DMS 273 (cell line): ENCODE measurements at regions not wholly inside any gene's neighbourhood (a gene's known extent, or its start where the extent isn't known, plus 50 kb on each side); places are given as distances from the start of the nearest gene placed in this dataset.

ENCODE experiments used
- DNase-seq: peaks from one replicate; lab custom pipeline; 2025; ENCODE audit not compliant: unreplicated experiment; lab: John Stamatoyannopoulos, UW

DNA sequence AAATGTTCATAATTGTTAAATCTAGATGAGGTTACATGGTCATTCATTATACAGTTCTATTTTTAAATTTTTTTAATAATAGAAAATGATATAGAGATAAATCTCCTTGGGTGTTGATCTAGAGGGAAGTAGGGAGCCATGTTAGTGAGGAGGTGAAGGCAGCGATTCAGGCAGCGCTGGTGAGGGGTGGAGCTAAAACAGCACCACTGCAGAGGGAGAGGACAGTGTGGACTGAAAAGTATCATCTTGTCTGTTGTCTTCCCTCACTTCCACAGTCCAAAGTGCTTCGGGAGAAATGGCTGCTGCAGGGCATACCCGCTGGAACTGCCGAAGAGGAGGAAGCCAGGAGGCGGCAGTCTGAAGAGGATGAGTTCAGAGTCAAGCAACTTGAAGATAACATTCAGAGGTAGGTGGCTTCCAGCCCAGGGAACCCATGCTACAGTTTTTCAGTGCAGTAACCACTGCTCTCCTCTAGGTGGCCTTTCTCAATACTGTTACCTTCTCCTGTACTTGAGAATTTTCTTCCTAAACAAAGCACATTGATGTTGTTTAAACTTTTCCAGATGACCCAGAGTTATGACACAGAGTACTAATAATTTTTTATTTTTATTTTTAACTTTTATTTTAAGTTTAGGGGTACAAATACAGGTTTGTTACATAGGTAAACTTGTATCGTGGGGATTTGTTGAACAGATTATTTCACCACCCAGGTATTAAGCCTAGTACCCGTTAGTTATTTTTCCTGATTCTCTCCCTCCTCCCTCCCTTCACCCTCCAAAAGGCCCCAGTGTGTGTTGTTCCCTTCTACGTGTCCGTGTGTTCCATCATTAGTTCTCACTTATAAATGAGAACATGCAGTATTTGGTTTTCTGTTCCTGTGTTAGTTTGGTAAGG, 100.5 kb downstream of the PALM2AKAP2 start:
- peak; percentile 52 for DNase-seq

- DNase-seq: no peak
These were observed 103.6 kb downstream of the PALM2AKAP2 start for GRCh38 chr9:109883623-109884022.

DNA sequence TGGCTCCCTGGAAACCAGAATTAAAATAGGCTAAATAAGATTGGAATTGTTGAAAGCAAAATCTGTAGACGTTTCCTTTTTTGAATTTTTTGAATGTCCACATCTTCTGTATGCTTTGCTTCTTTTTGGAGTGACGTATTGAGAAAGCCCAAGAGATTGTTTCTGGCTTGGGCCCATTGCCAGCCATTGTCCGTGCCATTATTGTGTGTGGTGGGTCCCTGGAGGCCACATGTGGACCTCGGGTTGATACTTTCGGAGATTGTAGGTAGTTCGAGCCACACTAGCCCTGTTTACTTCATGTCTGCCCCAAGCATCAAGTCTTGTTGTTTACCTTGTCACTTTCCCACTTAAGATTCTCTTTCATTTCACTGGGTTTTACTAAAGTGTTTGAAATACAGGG, 106.0 kb downstream of the PALM2AKAP2 start:
- DNase-seq: no peak

DNA sequence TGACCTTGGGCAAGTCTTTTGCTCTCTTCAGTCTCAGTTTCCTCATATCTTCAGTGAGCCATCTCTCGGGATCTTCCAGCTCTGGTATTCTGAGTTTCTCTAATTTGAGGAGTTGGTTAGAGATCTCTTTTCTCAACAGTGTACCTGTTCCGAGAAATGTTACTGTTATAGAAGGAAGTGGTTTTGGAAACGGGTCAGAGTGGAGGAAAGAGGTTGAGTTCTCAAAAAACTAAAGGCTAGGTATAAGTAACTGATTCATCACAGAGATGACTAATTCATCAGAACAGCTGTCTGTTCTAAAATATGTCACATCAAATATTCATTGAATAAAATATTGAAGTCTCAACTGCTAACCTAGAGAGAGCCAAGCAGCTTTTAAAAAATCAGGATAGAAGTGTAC, 106.6 kb downstream of the PALM2AKAP2 start:
- no peak for DNase-seq

DNA sequence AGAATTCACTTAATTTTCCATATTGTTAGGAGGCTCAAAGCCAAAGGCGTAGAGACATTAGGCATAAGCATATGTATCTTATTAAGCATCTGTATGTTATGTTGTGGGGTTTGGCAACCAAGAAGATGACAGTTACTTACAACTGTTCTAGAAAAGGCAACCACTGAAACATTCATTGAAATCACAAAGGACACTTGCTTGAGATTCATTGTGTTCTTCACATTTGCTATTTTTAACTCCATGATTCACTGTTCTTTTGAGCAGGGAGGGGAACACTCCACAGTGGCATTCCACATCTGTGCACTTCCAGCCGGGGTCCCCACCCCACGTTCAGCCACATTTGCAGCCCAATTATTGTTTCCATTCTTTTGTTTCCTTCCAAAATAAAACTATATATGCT, 107.1 kb downstream of the PALM2AKAP2 start:
- no peak for DNase-seq

GRCh38 chr9:109888695-109889094, 108.7 kb downstream of the PALM2AKAP2 start:
- no peak for DNase-seq

- DNase-seq: no peak
These were observed 109.5 kb downstream of the PALM2AKAP2 start for GRCh38 chr9:109889456-109889855.

- DNase-seq: no peak
These were observed 113.2 kb downstream of the PALM2AKAP2 start for GRCh38 chr9:109893241-109893640.

GRCh38 chr9:109894473-109894872, 114.5 kb downstream of the PALM2AKAP2 start:
- no peak for DNase-seq

DNA sequence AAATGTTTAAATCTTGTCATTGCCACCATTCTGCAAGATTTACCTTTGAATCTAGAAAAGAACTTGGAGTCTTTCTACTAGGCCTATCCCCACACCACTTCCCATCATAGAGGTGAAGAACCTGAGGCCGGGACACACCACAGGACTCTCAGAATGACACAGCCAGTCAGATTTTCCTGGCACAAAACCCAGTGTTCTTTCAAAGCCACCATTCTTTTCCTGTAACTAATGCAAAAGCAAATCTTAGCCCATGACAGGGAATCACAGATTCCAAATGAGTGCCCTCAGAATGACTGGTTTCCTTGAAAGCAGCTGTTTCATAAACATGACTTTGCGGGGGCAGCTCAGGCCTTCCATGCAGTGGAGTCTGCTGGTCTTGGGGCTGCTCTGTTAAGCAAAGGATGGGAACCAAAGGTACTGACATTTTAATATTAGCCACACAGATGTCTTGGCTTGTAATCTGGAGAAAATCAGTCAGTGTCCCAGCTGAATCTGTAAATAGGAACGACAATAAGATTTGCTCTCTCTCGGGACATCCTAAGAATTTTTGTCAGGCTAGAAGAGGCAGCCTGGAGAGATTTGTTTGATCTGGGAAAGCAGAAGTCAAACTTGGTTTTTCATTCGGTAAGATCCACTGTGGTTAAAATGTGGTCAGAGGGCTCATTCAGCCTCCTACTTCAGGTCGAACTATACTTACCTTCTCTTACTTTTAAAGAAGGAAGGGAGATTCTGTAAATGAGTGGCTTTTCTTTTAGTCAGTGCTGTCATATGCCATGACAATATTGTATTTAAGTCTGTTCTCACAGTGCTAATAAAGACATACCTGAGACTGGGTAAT, 115.1 kb downstream of the PALM2AKAP2 start:
- DNase-seq: no peak

DNA sequence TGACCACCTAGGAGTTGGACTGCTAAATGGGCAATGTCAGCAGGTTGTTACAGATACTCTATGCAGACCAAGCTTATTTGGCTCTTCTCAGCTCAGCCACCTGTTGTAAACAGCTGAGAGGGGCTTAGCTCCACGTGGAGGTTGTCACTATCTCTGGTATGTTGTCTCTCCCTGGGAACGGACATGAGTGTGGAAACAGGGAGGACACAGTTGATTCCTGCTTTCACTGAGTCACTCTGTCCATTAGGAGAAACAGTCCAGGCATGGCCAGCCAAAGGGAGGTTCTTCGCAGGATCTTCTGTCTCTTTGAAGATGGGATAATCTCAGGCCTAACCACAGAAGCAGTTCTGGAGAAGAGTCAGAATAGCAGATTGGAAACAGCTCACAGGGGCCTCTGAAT, 121.2 kb downstream of the PALM2AKAP2 start:
- DNase-seq: no peak

DNA sequence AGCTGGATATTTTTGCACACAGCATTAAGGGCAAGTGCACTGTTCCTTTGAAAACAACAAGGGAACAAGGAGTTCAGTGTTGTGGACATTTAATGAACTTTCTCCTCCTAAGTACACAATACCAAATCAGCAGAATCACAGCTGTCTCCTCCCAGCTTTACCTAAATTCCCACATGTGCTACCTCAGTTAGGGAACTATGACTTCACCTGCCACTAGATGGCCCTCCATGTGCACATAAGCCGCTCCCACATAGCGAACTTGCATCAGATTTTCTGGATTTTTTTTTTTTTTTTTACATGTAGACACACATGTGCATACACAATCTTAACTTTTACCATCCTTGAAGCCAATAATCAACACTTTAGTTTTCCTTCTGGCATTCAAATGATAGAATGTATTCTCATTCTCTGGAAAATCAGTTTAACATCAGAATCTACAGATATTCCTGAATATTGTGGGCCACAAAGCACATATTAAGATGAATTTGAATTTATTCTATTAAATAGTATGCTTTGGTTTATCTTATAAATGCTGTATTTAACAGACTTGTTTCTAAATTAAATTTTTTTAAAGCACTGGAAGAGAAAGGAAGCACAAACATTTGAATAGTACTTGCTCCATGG, 123.6 kb downstream of the PALM2AKAP2 start:
- peak; percentile 86 for DNase-seq

DNA sequence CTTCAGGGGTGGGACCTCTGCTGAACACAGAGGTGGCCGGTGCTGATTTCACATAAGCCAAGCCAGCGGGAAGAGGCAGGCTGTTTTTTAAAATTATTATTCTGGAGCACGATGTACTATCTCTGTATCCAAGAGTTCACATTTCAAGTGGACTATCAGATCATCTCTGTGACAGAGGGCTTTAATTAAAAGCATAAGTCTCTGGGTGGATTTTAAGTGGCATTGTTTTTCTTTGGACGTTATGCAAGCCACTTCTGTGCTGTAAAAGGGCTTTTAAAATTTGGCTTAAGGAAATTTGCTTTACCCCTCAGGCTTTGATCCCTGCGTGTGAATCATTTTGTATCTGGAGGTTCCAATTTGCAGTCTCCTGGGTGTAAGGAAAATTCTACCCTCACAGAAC, 124.7 kb downstream of the PALM2AKAP2 start:
- DNase-seq: no peak

- DNase-seq: no peak
These were observed 125.5 kb downstream of the PALM2AKAP2 start for GRCh38 chr9:109905472-109905871.

GRCh38 chr9:109906766-109907382, 126.9 kb downstream of the PALM2AKAP2 start:
- no peak for DNase-seq

GRCh38 chr9:109907400-109907799, 127.4 kb downstream of the PALM2AKAP2 start:
- no peak for DNase-seq

DNA sequence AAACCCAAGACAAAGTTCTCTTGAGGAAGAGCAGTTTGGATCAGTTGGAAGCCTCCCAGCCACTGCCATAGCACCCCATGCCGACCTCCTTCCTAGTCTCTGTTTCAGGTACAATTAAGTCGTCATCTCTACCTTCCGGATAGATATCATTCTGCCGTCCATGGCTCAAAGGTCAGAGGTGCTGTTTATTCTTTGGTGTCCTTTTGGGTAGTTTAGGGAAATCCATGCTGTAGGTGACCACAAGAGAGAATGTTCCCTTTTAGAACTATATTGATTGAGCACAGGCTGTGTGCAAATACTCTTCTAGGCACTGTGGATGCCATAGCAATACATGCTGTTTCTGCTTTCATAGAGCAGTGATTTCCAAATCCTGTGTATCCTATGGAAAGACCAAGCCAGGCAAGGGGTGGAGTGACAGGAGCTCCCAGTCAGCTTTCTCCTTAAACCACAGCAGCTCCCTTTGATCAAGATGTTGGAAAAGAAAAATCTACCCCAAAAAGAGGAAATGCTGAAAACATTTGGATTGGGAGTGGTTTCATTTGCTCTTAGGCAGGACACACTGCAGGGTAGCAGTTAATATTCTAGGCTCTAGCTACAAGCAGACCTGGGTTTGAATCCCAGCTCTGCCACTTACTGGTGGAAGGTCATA, 127.9 kb downstream of the PALM2AKAP2 start:
- DNase-seq: no peak

DNA sequence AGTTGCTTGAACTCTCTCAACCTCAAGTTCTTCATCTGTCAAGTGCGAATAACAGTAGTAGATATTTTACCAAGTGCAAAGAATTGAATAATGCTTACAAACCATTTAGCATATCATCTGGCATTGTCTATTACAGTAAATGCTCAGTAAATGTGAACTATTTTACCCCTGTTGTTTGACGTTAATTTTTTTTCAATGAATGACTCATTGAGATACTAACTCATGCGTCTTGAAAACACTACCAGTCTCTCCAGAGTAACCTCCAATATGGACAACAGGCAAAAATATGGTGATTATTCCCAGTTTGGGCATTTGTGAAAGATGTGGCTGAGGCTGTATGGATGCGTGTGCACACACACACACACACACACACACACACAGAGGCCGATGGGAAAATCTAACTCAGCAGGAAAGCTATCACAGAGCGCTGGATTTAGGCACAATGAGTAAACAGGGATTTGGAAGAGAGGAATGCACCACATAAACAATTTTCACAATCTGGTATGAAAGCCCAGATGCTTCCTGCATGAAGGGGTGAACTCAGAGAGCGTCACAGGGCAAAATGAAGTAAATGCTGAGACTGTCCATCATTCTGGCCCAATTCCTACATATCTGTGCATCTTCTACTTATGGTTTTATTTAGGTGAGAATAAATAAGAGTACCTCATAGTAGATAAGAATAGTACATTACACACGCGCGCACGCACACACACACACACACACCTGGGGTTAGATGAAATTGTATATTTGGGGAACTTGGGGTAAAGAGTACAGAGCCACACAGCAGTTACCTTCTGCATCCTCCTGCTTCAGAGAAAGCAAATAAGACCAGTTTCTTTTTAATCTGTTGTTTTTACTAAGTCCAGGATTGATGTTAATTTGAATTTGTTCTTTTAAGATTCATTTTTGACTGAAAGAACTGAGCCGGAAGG, 128.7 kb downstream of the PALM2AKAP2 start:
- no peak for DNase-seq

DNA sequence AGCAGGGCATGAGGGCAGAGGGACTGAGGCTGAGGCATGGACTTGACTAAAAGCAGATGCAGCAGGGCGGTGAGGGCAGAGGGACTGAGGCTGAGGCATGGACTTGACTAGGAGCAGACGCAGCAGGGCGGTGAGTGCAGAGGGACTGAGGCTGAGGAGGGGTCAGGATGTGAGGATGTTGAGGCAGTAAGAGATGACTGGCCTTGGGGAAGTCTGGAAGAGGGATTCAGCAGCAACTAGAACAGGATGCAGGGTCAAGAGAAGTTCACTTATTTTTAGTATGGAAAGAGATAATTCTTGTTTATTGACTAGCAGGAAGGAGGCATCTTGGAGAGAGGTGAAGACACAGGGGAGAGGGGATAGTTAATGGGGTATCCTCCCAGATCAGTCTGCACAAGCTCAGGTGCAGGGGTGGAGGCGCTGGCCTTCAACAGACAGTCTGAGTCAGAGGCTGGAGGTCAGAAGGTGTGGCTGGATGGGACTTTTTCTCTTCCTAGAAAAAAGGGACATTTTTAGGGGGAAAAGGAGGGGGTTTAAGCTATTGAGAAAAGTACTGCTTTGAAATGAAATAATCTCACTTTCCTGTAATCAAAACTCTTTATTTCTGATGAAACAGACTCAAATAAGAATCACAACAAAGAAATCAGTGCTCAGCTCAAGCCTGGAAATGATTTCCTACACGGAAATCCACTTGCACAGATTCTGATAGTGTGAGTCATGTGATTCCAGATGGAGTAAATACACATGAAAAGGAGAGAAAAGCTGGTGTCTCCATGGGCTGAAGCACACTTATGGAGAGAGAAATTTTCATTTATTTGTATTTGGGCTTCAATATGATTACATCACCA, 130.9 kb downstream of the PALM2AKAP2 start:
- DNase-seq: no peak
